ENCODE measurements at regions not wholly inside any gene's neighbourhood (a gene's known extent, or its start where the extent isn't known, plus 50 kb on each side); places are given as distances from the start of the nearest gene placed in this dataset.
A peak's percentile ranks its signal among the peaks of the same experiment; 100 is the strongest.

DNA sequence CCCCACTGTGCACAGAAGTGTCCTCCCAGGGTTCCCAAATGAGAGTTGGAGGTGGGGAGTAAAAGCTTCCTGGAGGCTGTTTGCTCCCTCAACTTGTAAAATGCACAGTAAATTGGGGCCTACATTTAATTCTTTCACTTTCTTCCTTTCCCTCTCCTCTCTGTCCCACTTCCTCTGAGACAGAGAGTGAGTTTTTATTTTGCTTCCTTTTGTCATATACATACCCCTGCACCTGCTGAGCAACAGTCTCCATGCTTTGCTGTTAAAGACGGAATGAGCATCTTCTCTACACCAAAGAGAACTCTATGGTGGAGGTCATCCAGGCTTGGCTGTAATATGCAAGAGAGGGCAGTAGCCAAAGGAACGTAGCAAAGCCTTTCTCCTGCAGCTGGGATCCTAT lies 79.3 kb upstream of the VAV3 start:
- Histone ChIP-seq H3K27me3 (ENCODE audit: insufficient read depth) (no peaks in the 10 kb centered on the region), H3K36me3 (ENCODE audit: insufficient read depth) (no peaks in the 10 kb centered on the region), H3K4me1 (ENCODE audit: insufficient read depth) (peaks cover 4% of the 10 kb centered on the region; the same call in 1 of the 2 replicates), H3K27ac (ENCODE audit: low read depth) (no peak overlapping the region), H3K4me3 (no peak overlapping the region), H2AFZ (peak overlapping the region; percentile 59; the same call in 1 of the 2 replicates), H3F3A (replicated peaks; ENCODE audit: low read depth) (no peaks in the 10 kb centered on the region), H3K79me2 (replicated peaks; ENCODE audit: insufficient read depth) (no peaks in the 10 kb centered on the region), H3K4me2 (no peak overlapping the region), H4K20me1 (replicated peaks; ENCODE audit: insufficient read depth) (no peaks in the 10 kb centered on the region), H3K9me2 (ENCODE audit: insufficient read depth) (no peaks in the 10 kb centered on the region; the same call in 1 of the 2 replicates)
- TF ChIP-seq, protein P1, sequence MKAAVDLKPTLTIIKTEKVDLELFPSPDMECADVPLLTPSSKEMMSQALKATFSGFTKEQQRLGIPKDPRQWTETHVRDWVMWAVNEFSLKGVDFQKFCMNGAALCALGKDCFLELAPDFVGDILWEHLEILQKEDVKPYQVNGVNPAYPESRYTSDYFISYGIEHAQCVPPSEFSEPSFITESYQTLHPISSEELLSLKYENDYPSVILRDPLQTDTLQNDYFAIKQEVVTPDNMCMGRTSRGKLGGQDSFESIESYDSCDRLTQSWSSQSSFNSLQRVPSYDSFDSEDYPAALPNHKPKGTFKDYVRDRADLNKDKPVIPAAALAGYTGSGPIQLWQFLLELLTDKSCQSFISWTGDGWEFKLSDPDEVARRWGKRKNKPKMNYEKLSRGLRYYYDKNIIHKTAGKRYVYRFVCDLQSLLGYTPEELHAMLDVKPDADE (IDR thresholded peaks at IDR 0.05): no peak
- H3K4me1 Mint-ChIP-seq: peaks cover 19% of the 10 kb centered on the region
- ATAC-seq (no peak), DNase-seq (ENCODE audit: low spot score) (no peak)
- no peaks in the 10 kb centered on the region for H3K9me3 Mint-ChIP-seq
- peaks cover 2% of the 10 kb centered on the region for H3K27me3 Mint-ChIP-seq (ENCODE audit: insufficient read depth, low read depth, poor library complexity)
- H3K36me3 Mint-ChIP-seq (ENCODE audit: low read depth): no peaks in the 10 kb centered on the region
- no peak overlapping the region for H3K27ac Mint-ChIP-seq
- no peak overlapping the region for H3K4me3 Mint-ChIP-seq

DNA sequence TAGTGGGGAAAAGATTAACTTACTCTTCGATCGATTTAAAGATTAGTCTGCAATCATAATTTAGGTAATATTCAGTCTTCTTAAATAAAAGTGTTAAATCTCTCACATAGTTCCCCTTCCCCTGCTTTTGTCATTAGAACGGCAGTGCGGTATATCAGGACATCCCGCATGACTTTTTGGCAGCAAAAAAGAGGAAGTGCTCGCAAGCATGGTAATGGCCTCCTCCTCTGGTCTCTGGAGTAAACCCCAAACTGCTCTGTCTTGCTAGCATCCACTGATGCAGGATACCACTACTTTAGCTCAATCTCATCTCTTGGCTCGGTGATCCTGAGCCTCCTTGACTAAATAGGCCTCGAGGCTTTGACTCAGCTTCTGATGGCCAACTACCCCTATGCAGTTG lies 78.7 kb upstream of the VAV3 start:
- no peaks in the 10 kb centered on the region for H3K79me2 ChIP-seq (replicated peaks; ENCODE audit: insufficient read depth)
- H3K36me3 Mint-ChIP-seq (ENCODE audit: low read depth): no peaks in the 10 kb centered on the region
- H3K4me3 Mint-ChIP-seq: no peak overlapping the region
- H3K9me2 ChIP-seq (ENCODE audit: insufficient read depth): no peaks in the 10 kb centered on the region; the same call in 1 of the 2 replicates
- H3K27ac ChIP-seq (ENCODE audit: low read depth): no peak overlapping the region
- H3F3A ChIP-seq (replicated peaks; ENCODE audit: low read depth): no peaks in the 10 kb centered on the region
- peaks cover 19% of the 10 kb centered on the region for H3K4me1 Mint-ChIP-seq
- H3K4me1 ChIP-seq (ENCODE audit: insufficient read depth): peaks cover 4% of the 10 kb centered on the region; the same call in 1 of the 2 replicates
- no peaks in the 10 kb centered on the region for H4K20me1 ChIP-seq (replicated peaks; ENCODE audit: insufficient read depth)
- peaks cover 2% of the 10 kb centered on the region for H3K27me3 Mint-ChIP-seq (ENCODE audit: insufficient read depth, low read depth, poor library complexity)
- H2AFZ ChIP-seq: no peak overlapping the region
- TF ChIP-seq NANOG (IDR thresholded peaks at IDR 0.05; ENCODE audit: borderline replicate concordance) (no peak), CREB1 (CRISPR knock-in tag; IDR thresholded peaks at IDR 0.05; ENCODE audit: low read depth) (no peak), EZH2 (IDR thresholded peaks at IDR 0.05; ENCODE audit: low read depth, unreplicated experiment) (no peak), POLR2AphosphoS5 (IDR thresholded peaks at IDR 0.05; ENCODE audit: low read depth) (no peak)
- TF ChIP-seq, protein P2, sequence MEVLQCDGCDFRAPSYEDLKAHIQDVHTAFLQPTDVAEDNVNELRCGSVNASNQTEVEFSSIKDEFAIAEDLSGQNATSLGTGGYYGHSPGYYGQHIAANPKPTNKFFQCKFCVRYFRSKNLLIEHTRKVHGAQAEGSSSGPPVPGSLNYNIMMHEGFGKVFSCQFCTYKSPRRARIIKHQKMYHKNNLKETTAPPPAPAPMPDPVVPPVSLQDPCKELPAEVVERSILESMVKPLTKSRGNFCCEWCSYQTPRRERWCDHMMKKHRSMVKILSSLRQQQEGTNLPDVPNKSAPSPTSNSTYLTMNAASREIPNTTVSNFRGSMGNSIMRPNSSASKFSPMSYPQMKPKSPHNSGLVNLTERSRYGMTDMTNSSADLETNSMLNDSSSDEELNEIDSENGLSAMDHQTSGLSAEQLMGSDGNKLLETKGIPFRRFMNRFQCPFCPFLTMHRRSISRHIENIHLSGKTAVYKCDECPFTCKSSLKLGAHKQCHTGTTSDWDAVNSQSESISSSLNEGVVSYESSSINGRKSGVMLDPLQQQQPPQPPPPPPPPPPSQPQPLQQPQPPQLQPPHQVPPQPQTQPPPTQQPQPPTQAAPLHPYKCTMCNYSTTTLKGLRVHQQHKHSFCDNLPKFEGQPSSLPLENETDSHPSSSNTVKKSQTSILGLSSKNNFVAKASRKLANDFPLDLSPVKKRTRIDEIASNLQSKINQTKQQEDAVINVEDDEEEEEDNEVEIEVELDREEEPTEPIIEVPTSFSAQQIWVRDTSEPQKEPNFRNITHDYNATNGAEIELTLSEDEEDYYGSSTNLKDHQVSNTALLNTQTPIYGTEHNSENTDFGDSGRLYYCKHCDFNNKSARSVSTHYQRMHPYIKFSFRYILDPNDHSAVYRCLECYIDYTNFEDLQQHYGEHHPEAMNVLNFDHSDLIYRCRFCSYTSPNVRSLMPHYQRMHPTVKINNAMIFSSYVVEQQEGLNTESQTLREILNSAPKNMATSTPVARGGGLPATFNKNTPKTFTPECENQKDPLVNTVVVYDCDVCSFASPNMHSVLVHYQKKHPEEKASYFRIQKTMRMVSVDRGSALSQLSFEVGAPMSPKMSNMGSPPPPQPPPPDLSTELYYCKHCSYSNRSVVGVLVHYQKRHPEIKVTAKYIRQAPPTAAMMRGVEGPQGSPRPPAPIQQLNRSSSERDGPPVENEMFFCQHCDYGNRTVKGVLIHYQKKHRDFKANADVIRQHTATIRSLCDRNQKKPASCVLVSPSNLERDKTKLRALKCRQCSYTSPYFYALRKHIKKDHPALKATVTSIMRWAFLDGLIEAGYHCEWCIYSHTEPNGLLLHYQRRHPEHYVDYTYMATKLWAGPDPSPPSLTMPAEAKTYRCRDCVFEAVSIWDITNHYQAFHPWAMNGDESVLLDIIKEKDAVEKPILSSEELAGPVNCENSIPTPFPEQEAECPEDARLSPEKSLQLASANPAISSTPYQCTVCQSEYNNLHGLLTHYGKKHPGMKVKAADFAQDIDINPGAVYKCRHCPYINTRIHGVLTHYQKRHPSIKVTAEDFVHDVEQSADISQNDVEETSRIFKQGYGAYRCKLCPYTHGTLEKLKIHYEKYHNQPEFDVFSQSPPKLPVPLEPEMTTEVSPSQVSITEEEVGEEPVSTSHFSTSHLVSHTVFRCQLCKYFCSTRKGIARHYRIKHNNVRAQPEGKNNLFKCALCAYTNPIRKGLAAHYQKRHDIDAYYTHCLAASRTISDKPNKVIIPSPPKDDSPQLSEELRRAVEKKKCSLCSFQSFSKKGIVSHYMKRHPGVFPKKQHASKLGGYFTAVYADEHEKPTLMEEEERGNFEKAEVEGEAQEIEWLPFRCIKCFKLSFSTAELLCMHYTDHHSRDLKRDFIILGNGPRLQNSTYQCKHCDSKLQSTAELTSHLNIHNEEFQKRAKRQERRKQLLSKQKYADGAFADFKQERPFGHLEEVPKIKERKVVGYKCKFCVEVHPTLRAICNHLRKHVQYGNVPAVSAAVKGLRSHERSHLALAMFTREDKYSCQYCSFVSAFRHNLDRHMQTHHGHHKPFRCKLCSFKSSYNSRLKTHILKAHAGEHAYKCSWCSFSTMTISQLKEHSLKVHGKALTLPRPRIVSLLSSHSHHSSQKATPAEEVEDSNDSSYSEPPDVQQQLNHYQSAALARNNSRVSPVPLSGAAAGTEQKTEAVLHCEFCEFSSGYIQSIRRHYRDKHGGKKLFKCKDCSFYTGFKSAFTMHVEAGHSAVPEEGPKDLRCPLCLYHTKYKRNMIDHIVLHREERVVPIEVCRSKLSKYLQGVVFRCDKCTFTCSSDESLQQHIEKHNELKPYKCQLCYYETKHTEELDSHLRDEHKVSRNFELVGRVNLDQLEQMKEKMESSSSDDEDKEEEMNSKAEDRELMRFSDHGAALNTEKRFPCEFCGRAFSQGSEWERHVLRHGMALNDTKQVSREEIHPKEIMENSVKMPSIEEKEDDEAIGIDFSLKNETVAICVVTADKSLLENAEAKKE (CRISPR knock-in tag; IDR thresholded peaks at IDR 0.05): no peak
- TF ChIP-seq, protein P3, sequence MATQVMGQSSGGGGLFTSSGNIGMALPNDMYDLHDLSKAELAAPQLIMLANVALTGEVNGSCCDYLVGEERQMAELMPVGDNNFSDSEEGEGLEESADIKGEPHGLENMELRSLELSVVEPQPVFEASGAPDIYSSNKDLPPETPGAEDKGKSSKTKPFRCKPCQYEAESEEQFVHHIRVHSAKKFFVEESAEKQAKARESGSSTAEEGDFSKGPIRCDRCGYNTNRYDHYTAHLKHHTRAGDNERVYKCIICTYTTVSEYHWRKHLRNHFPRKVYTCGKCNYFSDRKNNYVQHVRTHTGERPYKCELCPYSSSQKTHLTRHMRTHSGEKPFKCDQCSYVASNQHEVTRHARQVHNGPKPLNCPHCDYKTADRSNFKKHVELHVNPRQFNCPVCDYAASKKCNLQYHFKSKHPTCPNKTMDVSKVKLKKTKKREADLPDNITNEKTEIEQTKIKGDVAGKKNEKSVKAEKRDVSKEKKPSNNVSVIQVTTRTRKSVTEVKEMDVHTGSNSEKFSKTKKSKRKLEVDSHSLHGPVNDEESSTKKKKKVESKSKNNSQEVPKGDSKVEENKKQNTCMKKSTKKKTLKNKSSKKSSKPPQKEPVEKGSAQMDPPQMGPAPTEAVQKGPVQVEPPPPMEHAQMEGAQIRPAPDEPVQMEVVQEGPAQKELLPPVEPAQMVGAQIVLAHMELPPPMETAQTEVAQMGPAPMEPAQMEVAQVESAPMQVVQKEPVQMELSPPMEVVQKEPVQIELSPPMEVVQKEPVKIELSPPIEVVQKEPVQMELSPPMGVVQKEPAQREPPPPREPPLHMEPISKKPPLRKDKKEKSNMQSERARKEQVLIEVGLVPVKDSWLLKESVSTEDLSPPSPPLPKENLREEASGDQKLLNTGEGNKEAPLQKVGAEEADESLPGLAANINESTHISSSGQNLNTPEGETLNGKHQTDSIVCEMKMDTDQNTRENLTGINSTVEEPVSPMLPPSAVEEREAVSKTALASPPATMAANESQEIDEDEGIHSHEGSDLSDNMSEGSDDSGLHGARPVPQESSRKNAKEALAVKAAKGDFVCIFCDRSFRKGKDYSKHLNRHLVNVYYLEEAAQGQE (IDR thresholded peaks at IDR 0.05; ENCODE audit: unreplicated experiment): no peak
- TF ChIP-seq, protein P1 (IDR thresholded peaks at IDR 0.05): no peak
- no peaks in the 10 kb centered on the region for H3K27me3 ChIP-seq (ENCODE audit: insufficient read depth)
- H3K4me2 ChIP-seq: no peak overlapping the region
- no peak overlapping the region for H3K27ac Mint-ChIP-seq
- no peaks in the 10 kb centered on the region for H3K36me3 ChIP-seq (ENCODE audit: insufficient read depth)
- no peaks in the 10 kb centered on the region for H3K9me3 Mint-ChIP-seq
- no peak overlapping the region for H3K4me3 ChIP-seq
- no peak for DNase-seq (ENCODE audit: low spot score)
- no peak for ATAC-seq

Data from GM23338 (cell line).